Calu3 (cell line): ENCODE measurements at regions not wholly inside any gene's neighbourhood (a gene's known extent, or its start where the extent isn't known, plus 50 kb on each side); places are given as distances from the start of the nearest gene placed in this dataset.

Experiments
- BruUV-seq: library from RNA; stranded (reverse); fragments of 400-500 nt; replicated peaks from 2 replicates; lab custom pipeline; 2021; lab: Mats Ljungman, UMichigan
- CTCF ChIA-PET: fragments of 300-600 bp; sonication (Branson Sonifier 250); formaldehyde crosslinking; loops from one replicate; lab custom pipeline; 2022; ENCODE audit warnings: antibody characterized with exemption; lab: Charles Lee
- DNase-seq: peaks from one replicate; pipeline ENCODE4 v3.0.0; 2022
- H3K27ac Mint-ChIP-seq: one replicate; pipeline ENCODE4 v1.8.0; 2022; ENCODE audit warnings: mixed read lengths; ENCODE audit not compliant: unreplicated experiment
- H3K27me3 Mint-ChIP-seq: one replicate; pipeline ENCODE4 v1.8.0; 2022; ENCODE audit warnings: mixed read lengths; ENCODE audit not compliant: unreplicated experiment
- H3K36me3 Mint-ChIP-seq: one replicate; pipeline ENCODE4 v1.8.0; 2022; ENCODE audit warnings: mild to moderate bottlenecking, moderate library complexity, mixed read lengths; ENCODE audit not compliant: insufficient read depth, unreplicated experiment
- H3K4me1 Mint-ChIP-seq: one replicate; pipeline ENCODE4 v1.8.0; 2022; ENCODE audit warnings: mild to moderate bottlenecking, low read depth, mixed read lengths; ENCODE audit not compliant: unreplicated experiment
- H3K4me3 Mint-ChIP-seq: one replicate; pipeline ENCODE4 v1.8.0; 2022; ENCODE audit warnings: mild to moderate bottlenecking, low read depth, moderate library complexity, mixed read lengths; ENCODE audit not compliant: unreplicated experiment
- H3K9me3 Mint-ChIP-seq: one replicate; pipeline ENCODE4 v1.8.0; 2022; ENCODE audit warnings: low read depth, mixed read lengths; ENCODE audit not compliant: unreplicated experiment
- CTCF ChIP-seq: fragments of 200-600 bp; IDR thresholded peaks from one replicate; pipeline ENCODE4 v1.8.0; 2022; ENCODE audit warnings: antibody characterized with exemption; ENCODE audit not compliant: unreplicated experiment
- intact Hi-C: fragments of 100-400 bp; cut with micrococcal nuclease; formaldehyde crosslinking; loops from one replicate; pipeline ENCODE4 v1.10.0; 2022; ENCODE audit not compliant: unreplicated experiment

- BruUV-seq: no TSS peak
- no peak overlapping the region for H3K27ac Mint-ChIP-seq
- H3K27me3 Mint-ChIP-seq: no peaks in the 10 kb centered on the region
- H3K36me3 Mint-ChIP-seq: no peaks in the 10 kb centered on the region
- TF ChIP-seq CTCF: no peak
- intact Hi-C loops: no loop called here
- H3K4me1 Mint-ChIP-seq: no peaks in the 10 kb centered on the region
- peaks cover 5% of the 10 kb centered on the region for H3K9me3 Mint-ChIP-seq
- DNase-seq: no peak
- CTCF ChIA-PET: no interaction called here
- no peak overlapping the region for H3K4me3 Mint-ChIP-seq
Measured at GRCh38 chr13:109427148-109427547, 359.2 kb downstream of the IRS2 start.

- no TSS peak for BruUV-seq
- CTCF ChIA-PET: no interaction called here
- H3K9me3 Mint-ChIP-seq: peaks cover 5% of the 10 kb centered on the region
- H3K4me3 Mint-ChIP-seq: no peak overlapping the region
- H3K27ac Mint-ChIP-seq: no peak overlapping the region
- no peaks in the 10 kb centered on the region for H3K27me3 Mint-ChIP-seq
- TF ChIP-seq CTCF: no peak
- H3K4me1 Mint-ChIP-seq: no peaks in the 10 kb centered on the region
- H3K36me3 Mint-ChIP-seq: no peaks in the 10 kb centered on the region
- no peak for DNase-seq
- intact Hi-C loops: no loop called here
Measured at GRCh38 chr13:109426690-109426990, 359.7 kb downstream of the IRS2 start.

- H3K9me3 Mint-ChIP-seq: peaks cover 5% of the 10 kb centered on the region
- DNase-seq: no peak
- no peaks in the 10 kb centered on the region for H3K36me3 Mint-ChIP-seq
- TF ChIP-seq CTCF: no peak
- H3K27me3 Mint-ChIP-seq: no peaks in the 10 kb centered on the region
- BruUV-seq: no TSS peak
- no peaks in the 10 kb centered on the region for H3K4me1 Mint-ChIP-seq
- CTCF ChIA-PET: no interaction called here
- H3K27ac Mint-ChIP-seq: no peak overlapping the region
- intact Hi-C loops: no loop called here
- no peak overlapping the region for H3K4me3 Mint-ChIP-seq
Measured at GRCh38 chr13:109425821-109426689, 360.3 kb downstream of the IRS2 start.

- no peak for TF ChIP-seq CTCF
- no peak overlapping the region for H3K4me3 Mint-ChIP-seq
- CTCF ChIA-PET: no interaction called here
- no peaks in the 10 kb centered on the region for H3K27me3 Mint-ChIP-seq
- no peak for DNase-seq
- H3K9me3 Mint-ChIP-seq: no peaks in the 10 kb centered on the region
- H3K27ac Mint-ChIP-seq: no peak overlapping the region
- no peaks in the 10 kb centered on the region for H3K36me3 Mint-ChIP-seq
- no peaks in the 10 kb centered on the region for H3K4me1 Mint-ChIP-seq
- BruUV-seq: no TSS peak
- intact Hi-C loops: no loop called here
Measured at GRCh38 chr13:109422161-109422560, 364.2 kb downstream of the IRS2 start.
